ENCODE measurements at regions not wholly inside any gene's neighbourhood (a gene's known extent, or its start where the extent isn't known, plus 50 kb on each side); places are given as distances from the start of the nearest gene placed in this dataset.

GRCh38 chr3:34359064-34359463, 560.6 kb downstream of the PDCD6IP start:
- no peak for TF ChIP-seq CTCF (IDR thresholded peaks at IDR 0.05; ENCODE audit: insufficient read depth, low read length)
- TF ChIP-seq POLR2AphosphoS5 (IDR thresholded peaks at IDR 0.05; ENCODE audit: low read depth), result no peak
- TF ChIP-seq GABPA (IDR thresholded peaks at IDR 0.05; ENCODE audit: low read depth), result no peak
- TF ChIP-seq, protein P1, sequence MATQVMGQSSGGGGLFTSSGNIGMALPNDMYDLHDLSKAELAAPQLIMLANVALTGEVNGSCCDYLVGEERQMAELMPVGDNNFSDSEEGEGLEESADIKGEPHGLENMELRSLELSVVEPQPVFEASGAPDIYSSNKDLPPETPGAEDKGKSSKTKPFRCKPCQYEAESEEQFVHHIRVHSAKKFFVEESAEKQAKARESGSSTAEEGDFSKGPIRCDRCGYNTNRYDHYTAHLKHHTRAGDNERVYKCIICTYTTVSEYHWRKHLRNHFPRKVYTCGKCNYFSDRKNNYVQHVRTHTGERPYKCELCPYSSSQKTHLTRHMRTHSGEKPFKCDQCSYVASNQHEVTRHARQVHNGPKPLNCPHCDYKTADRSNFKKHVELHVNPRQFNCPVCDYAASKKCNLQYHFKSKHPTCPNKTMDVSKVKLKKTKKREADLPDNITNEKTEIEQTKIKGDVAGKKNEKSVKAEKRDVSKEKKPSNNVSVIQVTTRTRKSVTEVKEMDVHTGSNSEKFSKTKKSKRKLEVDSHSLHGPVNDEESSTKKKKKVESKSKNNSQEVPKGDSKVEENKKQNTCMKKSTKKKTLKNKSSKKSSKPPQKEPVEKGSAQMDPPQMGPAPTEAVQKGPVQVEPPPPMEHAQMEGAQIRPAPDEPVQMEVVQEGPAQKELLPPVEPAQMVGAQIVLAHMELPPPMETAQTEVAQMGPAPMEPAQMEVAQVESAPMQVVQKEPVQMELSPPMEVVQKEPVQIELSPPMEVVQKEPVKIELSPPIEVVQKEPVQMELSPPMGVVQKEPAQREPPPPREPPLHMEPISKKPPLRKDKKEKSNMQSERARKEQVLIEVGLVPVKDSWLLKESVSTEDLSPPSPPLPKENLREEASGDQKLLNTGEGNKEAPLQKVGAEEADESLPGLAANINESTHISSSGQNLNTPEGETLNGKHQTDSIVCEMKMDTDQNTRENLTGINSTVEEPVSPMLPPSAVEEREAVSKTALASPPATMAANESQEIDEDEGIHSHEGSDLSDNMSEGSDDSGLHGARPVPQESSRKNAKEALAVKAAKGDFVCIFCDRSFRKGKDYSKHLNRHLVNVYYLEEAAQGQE (IDR thresholded peaks at IDR 0.05; ENCODE audit: insufficient replicate concordance, low read depth), result no peak
- TF ChIP-seq SPI1 (IDR thresholded peaks at IDR 0.05; ENCODE audit: borderline replicate concordance, low read depth), result no peak

Measured in HL-60 (cell line).